Stimulated activated CD4-positive, alpha-beta T cell treated with anti-CD3 and anti-CD28 coated beads, Interleukin-4, amount 100 ng/mL, for 48 hours (primary cell): ENCODE measurements at regions not wholly inside any gene's neighbourhood (a gene's known extent, or its start where the extent isn't known, plus 50 kb on each side); places are given as distances from the start of the nearest gene placed in this dataset.

ENCODE experiments used
- DNase-seq, 2 donors: peaks; one replicate each; pipeline ENCODE4 v3.0.0-alpha.2; 2020; ENCODE audit warnings: low read depth in 2 of 2

DNA sequence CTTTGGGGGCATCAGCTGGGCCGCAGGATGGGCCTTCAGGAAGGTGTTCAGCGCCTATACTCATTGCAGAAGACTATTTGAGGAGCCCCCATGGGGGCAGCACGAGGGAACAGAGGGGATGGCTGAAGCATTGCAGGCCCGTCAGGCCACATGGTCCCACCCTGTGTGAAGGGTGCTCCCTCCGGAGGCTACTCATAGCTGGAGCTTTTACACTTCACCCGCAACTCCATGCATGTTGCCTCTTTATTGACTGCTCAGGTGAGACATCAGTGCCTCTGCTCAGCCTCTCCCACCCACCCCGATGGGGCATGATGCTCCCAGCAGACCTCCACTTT is 1500.9 kb downstream of the TBC1D22A start:
- DNase-seq, result no peak

DNA sequence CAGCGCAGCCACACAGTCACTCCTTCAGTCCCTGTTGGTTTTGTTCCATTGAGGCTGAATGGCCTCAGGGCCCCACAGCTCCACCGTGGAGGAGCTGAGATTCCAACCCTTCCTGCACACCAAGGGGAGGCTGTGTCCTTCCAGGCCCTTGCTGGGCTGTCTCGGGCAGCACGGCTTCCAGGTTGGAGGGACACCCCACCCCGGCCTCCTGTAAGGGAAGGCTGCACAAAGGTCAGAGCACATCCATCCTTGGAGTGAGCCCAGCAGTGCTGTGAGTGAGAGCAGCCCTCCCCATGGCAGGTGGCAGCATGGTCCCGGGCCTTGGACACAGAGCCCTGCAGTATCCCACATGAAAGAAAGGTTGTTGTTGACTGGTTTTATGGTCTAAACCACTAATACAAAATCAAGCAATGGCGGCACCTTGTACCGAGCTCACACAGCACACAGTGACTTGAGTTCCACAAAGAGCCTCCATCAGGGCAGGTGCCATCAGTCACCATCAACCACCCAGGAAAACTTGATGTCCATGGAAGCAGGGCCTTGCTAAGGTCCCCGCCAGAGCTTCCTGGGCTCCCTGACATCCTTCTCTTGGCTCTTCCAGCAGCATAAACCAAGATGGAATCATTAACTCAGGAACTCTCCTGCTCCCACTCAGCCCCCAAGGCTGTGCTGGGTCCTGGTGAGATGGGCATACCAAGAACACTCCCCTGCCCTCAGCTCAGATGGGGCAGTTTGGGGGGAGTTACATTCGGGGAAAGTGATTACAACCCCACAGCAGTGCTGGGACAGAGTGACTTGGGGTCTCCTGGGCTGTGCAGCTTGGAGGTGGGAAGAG is 1500.4 kb downstream of the TBC1D22A start:
- no peak for DNase-seq

DNA sequence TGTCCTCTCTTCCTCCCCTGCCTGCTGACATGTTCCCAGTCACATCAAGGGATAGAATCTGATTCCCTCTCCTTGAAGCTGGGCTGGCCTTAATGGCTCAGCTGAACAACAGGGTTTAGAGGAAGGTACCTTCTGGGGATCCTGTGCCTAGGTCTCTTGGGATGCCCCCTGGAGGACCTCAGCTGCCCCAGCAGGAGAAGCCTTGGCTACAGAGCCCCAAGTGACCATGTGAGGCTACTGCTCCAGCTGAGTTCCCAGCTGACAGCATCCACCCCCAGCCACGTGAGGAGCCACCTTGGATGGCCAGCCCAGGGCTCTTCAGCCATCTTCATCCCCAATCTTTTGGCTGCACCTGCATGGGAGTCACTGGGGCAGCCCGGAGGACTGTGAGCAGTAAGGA is 1499.3 kb downstream of the TBC1D22A start:
- DNase-seq, result no peak

DNA sequence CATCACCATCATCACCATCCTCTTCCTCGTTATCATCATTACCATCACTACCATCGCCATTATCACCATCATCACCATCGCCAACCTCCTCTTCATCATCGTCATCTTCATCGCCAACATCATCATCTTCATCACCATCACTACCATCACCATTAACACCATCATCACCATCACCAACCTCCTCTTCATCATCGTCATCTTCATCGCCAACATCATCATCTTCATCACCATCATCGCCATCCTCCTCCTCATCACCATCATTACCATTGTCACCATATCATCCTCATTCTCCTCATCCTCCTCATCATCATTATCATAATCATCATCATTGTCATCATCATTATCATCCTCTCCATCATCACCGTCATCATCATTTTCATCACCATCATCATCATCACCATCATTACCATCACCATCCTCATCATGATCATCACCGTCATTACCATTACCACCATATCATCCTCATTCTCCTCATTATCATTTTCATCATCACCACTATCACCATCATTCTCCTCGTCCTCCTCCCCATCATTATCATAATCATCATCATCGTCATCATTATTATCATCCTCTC is 1498.7 kb downstream of the TBC1D22A start:
- DNase-seq, result no peak

DNA sequence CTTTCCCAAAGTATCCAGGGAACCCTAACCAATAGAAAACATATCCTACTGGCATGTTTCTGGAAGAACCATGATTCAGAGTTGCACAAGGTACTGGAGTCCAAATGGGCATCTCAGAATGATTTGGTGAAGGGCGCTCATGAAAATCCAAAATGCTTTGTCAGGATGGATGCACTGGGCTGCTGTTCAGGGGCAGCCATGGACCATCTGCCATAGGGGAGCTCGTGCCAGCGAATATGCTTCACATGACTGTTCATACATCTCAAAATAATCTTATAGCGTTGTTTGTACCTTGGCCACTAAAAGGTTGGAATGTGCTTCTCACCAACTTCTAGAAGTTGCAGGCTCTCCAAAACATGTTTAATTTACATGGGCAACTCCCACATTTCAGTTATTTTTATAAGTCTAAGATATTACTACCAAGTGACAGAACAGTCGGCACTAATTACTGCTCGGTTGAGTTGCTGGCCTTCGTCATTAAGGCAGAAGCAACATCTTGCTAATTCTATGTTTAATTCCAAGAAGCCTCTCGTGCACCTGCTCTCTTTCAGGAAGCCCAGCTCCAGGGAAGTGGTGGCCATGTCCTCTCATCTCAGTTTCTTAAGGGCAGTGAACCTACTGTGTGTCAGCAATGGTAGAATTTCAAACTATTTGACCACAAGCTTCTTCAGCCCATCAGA is 1497.7 kb downstream of the TBC1D22A start:
- no peak for DNase-seq

DNA sequence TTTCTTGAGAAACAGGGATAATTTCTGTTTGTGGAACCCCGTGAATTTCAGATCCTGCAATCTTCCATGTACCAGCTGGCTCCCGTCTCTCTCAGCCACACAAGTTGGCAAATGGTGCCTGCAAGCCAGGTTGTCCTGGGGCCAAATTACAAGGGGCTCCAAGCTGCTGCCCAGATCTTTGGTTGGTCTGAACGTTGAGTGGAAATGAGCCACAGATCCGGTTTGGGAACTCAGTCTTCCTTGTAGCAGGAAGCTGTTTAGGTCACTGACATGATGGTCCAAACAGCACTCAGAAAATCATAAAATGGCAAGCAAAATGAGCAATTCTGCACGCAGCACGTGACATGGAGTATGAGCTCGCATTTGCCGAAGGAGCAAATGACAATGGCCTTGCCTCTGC is 1496.4 kb downstream of the TBC1D22A start:
- DNase-seq, result no peak

DNA sequence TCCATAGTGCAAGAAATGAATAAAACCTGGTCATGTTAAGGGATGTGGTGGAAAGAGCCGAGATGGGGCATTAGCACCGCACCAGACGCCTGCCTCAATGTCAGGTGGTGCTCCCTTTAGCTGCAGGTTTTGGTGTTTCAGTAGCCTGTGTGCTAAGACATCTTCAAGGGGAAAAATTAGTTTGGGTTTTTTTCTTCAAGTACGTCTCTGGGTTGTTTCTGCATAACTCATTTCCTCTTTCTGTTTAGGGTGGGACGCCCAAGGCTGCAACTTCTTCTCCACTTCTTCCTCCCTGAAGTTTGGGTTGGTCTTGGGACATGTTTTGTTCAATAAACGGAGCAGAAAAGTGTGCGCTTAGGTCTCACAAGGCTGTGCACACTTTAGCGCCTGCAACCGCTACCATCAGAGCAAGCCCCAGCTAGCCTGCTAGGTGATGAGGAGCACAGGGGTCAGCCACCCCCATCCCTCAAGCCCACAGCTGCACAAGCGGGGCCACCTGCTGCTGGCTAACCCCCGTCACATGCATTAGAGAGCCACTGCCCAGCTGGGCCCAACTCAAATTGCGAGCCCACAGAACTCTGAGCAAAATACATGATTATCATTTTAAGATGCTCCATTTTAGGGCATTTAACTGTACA is 1495.7 kb downstream of the TBC1D22A start:
- no peak for DNase-seq

DNA sequence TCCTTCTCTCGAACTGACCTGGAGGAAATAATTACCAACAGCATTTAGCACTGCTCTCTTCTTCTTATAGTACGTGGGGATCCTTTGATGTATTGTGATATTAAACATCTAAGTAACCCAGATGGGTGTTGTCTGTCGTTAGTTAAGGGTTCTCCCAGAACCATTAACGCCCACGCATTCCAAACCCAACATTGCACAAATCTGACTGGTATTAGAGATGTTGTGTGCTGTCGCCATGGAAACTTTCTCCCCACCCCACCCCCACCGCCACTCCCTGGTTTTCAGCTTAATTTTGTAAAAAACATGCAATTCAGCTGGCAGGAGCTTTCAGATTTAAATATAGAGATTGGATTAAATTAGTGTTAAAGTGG is 1495.2 kb downstream of the TBC1D22A start:
- DNase-seq, result no peak

DNA sequence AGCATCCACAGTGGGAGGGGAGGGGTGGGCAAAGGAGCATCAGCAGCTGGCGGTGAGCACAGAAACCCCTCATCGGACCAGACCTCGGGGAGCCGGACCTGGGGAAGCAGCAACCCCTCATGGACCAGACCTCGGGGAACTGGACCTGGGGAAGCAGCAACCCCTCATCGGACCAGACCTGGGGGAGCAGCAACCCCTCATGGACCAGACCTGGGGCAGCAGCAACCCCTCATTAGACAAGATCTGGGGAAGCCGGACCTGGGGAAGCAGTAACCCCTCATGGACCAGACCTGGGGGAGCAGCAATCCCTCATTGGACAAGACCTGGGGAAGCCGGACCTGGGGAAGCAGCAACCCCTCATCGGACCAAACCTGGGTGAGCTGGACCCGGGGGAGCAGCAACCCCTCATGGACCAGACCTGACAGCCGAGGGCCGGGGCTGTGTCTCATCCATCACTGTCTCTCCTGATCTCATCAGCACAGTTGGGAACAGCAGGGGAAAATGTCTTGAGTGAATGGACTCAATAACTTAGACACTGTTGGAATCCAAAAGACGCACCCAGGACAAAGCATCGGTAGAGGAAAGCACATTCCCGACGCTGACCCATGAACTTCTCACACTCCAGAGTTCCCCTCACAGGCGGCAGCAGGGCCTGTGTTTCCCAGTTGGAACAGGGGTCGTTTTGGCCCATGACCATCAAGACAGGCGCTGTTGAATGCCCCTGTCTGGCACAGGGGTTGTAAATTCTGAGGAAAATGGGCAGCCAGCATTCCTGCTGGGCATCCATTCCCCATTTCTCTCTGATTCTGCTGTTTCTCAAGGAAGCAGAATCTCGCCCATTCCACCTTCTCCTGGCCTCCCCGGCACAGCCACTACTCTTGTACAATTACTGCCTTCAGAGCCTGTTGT is 1494.6 kb downstream of the TBC1D22A start:
- DNase-seq, result no peak

DNA sequence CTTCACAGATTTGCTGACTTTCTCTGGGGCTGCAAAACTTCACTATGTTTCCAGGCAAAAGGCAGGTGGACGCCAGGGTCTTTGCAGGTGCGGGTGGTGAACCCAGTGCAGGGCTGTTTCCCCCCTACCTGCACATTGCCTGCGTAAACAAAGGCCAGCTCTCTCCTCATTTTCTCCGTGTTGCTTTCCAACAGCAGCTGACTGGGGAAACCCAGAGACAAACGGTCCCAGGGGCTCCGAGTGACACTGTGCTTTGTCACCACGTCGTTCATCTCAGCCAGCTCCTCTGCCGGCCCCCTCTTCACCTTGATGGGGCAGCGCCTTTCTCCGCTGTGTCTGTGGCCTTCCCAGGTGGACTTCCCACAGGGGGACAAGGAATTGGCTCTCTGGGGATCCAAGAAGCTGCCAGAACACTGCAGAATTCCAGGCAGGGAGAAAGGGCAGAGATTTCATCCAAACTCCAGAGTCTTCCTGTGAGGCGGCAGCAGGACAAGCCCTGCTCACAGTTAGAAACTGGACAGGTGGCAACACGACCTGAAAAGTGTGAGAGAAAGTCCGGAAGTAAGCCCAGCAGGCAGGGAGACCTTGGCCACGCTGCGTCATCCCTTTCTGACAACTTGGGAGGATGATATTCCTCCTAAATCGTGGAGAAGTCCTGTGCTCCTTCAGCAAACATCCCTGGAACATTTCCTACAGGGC is 1493.7 kb downstream of the TBC1D22A start:
- no peak for DNase-seq

DNA sequence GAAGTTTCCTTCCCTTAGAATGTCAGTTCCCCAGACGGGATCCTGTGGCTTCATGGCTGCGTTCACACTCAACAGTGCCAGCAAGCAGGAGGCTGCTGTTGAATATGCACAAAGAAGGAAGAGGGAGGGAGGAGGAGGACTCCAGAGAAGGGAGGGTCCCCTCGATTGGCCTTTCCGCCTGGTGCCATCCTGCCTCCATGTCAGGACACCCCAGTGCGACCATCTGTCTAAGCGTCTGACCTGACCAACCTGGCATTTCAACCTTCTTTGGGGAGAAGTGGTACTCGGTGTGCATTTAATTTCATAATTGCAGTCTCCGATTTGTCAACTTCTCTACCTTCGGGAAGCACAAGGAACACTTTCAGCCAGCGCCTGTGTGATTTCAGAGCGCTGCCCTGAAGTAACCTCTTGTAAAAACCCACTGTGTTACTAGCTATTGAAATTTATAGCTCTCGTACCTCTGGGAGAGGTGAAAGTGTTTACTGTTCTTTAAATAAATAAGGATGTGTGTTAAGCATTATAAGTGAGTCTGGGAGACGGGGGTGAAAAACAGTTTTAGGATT is 1491.9 kb downstream of the TBC1D22A start:
- DNase-seq, result no peak

DNA sequence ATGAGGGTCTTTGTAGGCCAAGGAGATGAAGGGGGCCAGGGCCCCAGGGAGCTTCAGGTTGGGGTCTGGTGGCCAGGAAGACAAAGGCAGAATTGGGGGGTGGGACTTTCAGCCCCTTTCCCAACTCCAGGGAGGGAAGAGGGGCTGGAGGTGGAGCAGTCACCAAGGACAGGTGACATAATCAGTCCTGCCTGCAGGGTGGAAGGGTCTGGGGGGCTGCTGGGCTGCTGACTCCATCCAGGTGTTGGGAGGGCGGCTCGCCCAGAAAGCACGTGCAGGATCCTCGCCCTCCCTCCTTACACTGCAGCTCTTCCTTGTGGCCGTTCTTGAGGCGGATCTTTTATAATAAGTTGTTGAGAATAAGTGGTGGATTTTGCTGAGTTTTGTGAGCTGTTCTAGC is 1491.1 kb downstream of the TBC1D22A start:
- no peak for DNase-seq

DNA sequence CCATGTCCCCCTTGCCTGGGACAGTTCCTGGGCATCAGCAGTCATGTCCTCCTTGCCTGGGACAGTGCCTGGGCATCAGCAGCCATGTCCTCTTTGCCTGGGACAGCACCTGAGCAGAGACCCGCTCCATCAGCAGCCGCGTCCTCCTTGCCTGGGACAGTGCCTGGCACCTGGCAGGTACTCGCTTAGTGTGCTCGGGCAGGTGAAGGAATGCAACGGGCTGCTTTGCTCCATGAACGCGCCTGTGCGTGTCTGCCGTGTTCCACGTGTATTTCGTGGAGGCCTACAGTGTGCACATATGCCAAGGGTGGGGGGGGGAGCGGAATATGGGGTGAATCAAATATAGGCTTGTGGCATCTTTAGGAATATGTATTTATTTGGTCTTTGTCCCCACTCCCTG is 1490.7 kb downstream of the TBC1D22A start:
- DNase-seq, result no peak

DNA sequence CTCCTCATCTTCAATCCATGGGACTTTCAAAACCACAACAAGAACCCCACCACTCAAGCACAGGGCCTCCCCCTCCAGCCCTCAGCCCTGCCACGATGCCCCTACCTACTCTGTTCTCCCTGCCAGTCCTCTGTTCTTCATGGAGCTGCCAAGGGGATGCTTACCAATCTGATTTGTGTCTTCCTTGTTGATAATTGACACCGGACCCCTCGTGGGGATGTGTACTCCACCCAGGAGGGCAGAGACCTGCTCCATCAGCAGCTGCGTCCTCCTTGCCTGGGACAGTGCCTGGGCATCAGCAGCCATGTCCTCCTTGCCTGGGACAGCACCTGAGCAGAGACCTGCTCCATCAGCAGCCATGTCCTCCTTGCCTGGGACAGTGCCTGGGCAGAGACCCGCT is 1489.2 kb downstream of the TBC1D22A start:
- no peak for DNase-seq

DNA sequence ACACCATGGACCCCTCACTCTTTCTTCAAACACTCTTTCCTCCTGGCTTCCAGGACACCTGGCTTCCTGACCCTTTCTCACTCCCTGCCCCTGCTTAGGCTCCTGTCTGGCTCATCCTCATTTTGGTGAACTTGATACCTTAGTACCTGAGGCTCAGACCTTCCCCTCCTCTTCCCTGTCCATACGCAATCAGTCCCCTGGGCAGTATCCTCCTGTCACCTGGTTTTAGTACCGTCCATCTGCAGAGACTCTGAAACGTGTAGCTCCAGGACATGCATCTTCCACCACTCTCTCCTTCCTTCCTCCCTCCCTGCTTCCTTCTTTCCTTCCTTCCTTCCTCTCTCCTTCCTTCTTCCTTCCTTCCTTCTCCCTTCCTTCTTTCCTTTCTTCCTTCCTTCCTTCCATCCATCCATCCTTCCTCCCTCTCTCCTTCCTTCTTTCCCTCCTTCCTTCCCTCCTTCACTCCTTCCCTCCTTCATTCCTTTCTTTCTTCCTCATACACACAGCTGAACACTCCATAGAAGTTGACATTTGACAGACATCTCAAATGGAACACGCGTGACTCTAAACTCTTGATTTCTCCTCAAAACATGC is 1488.6 kb downstream of the TBC1D22A start:
- DNase-seq, result no peak

DNA sequence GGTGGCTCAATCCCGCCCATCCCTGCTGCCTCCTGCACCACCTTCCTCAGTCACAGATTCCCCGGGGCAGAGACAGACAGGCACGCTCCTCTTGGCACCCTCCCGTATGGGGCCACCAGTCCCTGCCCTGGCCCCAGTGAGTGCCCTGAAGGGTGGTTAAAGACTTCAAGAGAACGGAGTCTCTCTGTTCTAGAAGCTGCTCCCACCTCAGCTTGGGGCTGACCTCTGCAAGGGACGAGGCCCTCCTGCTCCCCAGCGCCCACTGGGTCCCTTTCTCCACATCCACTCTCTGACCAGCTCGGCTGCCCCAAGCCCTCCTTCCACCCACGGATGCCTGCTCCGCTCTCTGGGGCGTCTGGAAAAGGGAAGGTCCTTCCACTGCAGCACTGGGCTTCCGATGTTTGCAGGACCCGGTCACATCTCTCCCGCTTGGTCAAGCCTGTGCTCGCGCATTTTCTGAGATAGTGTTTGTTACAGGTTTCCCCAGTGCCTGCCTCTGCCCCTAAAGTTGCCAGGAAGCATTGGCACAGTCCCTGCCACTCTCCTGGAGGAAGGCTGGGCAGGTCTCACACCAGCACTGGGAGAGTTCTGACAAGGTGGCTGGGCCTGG is 1487.9 kb downstream of the TBC1D22A start:
- DNase-seq, result no peak

DNA sequence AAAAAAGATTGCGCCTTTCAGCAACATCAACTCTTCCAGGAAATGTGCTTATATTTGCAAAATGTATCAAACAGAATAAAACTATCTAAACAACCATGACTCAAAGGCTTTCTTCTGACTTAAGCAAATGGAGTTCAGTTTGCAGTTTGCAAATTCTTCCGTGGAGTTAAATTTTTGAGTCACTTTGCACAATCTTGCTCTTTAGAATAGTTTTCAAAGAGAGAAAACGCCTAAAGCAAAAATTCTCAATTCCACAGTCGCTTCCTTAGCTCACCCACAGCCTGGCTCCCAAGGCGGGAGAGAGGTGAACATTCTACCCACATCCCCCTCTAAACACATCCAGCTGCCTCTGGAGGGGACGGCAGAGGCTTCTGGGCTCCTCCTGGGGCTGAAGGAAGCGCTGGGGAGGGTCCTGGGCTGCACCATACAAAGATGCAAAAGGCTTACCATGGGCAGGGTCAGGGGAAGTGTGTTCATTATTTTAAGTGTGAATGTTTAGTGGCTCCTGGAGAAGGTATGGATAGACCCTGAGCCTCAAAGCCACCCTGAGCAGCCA is 1487.3 kb downstream of the TBC1D22A start:
- no peak for DNase-seq

DNA sequence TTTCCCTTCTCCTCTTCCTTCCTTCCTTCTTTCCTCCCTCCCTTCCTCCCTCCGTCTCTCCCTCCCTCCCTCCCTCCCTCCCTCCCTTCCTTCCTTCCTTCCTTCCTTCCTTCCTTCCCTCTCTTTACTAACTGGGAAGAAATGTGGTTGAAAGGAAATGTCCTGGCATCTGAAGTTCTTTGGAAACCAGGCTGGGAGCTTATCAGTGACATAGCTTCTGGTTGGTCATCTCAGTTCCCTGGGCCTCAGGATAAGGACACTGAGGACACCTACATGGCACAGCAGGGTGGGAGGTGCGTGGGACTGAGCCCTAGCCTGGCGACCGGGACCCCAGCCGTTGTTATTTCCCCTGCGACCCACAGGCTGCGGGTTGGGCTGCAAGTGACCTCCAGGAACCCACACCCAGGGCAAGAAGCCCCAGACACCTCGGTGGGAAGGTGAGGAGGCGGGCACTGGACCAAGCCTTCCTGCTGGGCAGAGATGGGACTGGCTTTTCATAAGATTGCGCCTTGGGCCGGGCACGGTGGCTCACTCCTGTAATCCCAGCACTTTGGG is 1486.5 kb downstream of the TBC1D22A start:
- DNase-seq, result no peak

DNA sequence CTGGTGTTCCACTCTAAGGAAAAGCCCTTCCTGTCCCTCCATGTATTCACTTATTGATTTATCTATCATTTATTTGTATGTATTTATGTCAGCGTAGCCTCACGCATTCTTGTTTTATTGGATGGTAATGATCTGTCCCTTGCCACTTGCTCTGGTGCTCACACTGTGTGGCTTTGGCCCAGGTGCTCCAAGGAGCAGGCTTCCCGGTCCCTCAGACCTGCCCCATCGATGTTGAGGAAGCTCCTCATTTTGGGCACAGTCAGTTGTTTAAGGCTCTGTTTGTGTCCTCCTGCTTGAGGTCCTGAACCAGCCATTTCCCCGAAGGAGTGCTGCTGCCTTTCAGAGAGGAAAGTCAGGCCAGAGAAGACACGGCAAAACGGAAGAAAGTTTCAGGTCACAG is 1485.4 kb downstream of the TBC1D22A start:
- DNase-seq, result no peak

DNA sequence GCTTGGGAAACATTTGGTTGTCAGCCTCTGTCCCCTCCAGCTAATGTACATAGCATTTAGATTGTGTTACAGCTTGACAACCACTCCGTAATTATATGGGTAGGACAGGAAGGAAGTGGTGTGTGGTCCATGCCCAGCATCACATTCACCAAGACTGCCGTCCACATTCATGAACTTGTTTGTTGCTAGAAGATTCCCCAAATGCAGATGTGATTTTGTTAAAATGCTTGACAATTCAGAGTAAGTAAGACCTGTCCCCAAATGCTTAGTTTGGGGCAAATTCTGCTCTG is 1482.7 kb downstream of the TBC1D22A start:
- DNase-seq, result no peak
